GM10248 (cell line): ENCODE measurements at regions not wholly inside any gene's neighbourhood (a gene's known extent, or its start where the extent isn't known, plus 50 kb on each side); places are given as distances from the start of the nearest gene placed in this dataset.

Experiments
- CTCF ChIA-PET: fragments of 300-600 bp; sonication (Branson Sonifier 250); formaldehyde crosslinking; extraction: SDS; loops from one replicate; lab custom pipeline; 2021; ENCODE audit warnings: antibody characterized with exemption; lab: Yijun Ruan, JAX
- POLR2A ChIA-PET: fragments of 350-650 bp; sonication (Branson Sonifier 250); formaldehyde crosslinking; extraction: SDS; loops from one replicate; lab custom pipeline; 2020; ENCODE audit warnings: antibody characterized with exemption; lab: Yijun Ruan, JAX
- DNase-seq: peaks from one replicate; pipeline ENCODE4 v3.0.0; 2012; ENCODE audit errors: extremely low spot score
- CTCF ChIP-seq: IDR thresholded peaks from 2 replicates; pipeline ENCODE4 v1.5.1; 2012; ENCODE audit warnings: mild to moderate bottlenecking, low read depth; ENCODE audit errors: extremely low read depth, missing control alignments, control extremely low read depth

DNA sequence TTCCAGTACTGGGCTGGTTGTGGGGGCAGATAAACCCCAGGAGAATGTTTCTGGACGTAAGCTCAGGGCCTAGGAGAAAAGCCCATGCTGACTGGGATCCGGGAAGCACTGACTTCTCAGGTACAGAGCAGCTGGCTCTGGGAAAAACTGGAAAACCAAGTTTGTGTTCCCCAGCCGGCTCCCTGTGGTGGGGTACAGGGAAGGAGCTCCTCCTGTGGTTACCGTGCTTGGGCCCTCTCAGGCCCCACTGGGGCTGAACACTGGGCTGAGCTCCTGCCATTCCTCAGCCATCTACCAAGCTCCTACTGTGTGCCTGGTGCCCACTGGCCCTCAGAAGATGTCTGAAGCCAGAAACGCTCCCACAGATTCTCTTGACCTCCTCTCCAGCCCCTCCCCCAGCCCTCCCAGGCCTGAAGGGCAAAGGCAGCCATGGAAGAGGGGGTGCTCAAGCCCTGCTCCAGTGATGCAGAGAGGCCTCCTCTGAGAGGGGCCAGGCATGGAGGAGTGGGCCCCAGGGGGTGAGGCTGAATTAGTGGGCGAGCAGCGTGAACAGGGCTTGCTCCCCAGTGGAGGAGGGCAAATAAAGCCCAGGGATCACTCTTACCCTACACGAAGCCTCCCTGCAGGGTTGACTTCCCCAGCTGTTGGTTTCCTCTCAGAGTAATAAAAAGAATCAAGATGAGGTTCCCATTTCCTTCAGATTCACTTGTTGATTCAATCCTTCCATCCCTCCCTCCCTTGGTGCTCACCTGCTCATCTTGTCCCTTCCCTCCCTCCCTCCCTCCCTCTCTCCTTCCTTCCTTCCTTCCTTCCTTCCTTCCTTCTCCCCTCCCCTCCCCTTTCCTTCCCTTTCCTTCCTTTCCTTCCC, 100.0 kb downstream of the VEGFA start:
- CTCF ChIA-PET: interaction anchor here (1.0 to 2.2 kb wide), 2 partner anchors 14 to 148 kb away, joined by 3 to 8 read pairs; no protein-coding TSS in a partner anchor
- no peak for DNase-seq
- TF ChIP-seq CTCF: no peak

DNA sequence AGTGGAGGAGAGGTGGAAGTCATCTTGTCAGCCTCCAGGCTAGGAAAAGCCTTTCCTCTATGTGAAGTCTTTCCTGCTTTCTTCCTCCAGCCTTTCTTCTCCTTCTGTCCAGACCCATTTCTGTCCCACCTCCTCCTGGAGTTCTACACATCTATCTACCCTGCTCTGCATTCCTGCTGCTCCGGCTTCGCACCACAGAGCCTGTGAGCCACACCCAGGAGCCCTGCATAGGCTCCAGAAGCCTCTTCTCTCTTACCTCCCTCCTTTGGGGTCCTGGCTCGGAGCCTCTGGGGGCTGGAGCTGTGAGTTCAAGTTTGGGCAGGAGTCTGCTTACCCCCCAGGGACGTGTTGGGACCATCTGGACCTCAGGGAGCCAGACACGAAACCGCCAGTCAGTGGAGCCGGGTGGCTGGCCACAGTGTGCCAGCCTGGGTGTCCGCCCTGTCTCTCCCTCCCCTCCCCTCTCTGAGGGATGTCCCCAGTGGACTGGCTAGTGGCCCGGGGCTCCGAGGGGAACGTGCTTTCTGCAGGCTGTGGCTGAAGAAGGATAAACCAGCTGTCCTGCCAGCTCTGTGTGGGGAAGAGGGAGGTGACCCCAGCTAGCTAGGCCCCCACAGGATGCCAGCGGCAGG, 99.2 kb downstream of the VEGFA start:
- ChIA-PET POLR2A (no interaction called here), CTCF (interaction anchor here (1.0 to 2.2 kb wide), 2 partner anchors 13 to 149 kb away, joined by 3 to 8 read pairs; no protein-coding TSS in a partner anchor)
- no peak for TF ChIP-seq CTCF
- no peak for DNase-seq

More for the DNA sequence above, 100.0 kb downstream of the VEGFA start:
- POLR2A ChIA-PET: interaction anchor here (0.5 kb wide), 1 partner anchor 52 kb away, joined by 3 read pairs; no protein-coding TSS in a partner anchor

- TF ChIP-seq CTCF: no peak
- ChIA-PET CTCF (interaction anchor here (0.9 to 2.2 kb wide), 3 partner anchors 9 to 30 kb away, joined by 3 to 8 read pairs (median 3); no protein-coding TSS in a partner anchor), POLR2A (no interaction called here)
- no peak for DNase-seq
Measured at GRCh38 chr6:43868467-43868866, 98.5 kb downstream of the VEGFA start.

DNA sequence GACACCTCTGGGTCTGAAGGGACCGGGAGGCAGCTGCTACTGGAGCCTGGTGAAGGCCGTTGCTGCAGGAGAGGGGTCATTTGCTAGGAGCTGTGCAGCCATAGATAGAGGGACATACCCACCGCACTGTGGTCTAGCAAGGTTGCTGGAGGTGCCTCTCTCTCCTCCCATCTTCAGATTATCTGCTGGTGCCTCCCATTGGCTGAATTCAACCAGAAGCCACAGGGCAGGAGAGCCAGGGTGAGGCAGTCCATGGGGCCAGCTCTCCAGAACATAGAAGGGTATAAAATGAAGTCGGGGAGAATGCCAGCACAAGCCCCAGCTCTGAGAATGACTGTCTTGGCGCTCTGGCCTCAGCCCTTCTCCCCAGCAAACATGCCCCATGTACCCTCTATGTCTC, 98.0 kb downstream of the VEGFA start:
- ChIA-PET CTCF (interaction anchor here (0.9 to 2.2 kb wide), 3 partner anchors 8 to 30 kb away, joined by 3 to 8 read pairs (median 3); no protein-coding TSS in a partner anchor), POLR2A (no interaction called here)
- TF ChIP-seq CTCF: no peak
- DNase-seq: no peak

GRCh38 chr6:43867246-43867645, 97.2 kb downstream of the VEGFA start:
- CTCF ChIA-PET: interaction anchor here (1.4 kb wide), 1 partner anchor 13 kb away, joined by 3 read pairs; no protein-coding TSS in a partner anchor
- no peak for DNase-seq
- no peak for TF ChIP-seq CTCF
- POLR2A ChIA-PET: no interaction called here

- POLR2A ChIA-PET: no interaction called here
- CTCF ChIA-PET: interaction anchor here (1.4 to 1.9 kb wide), 3 partner anchors 10 to 207 kb away, joined by 3 to 6 read pairs (median 3); no protein-coding TSS in a partner anchor
- no peak for DNase-seq
- no peak for TF ChIP-seq CTCF
Measured at GRCh38 chr6:43865932-43866645, 96.1 kb downstream of the VEGFA start.
